Erythroblast (primary cell): ENCODE measurements at regions not wholly inside any gene's neighbourhood (a gene's known extent, or its start where the extent isn't known, plus 50 kb on each side); places are given as distances from the start of the nearest gene placed in this dataset.

Source experiments
- GATA1 ChIP-seq: IDR thresholded peaks from 2 replicates; pipeline ENCODE4 v1.6.1; 2011; ENCODE audit warnings: low read depth, mild to moderate bottlenecking, control low read depth, low read length, moderate library complexity
- POLR2A ChIP-seq: IDR thresholded peaks from 2 replicates; pipeline ENCODE4 v1.6.1; 2011; ENCODE audit warnings: mild to moderate bottlenecking, low read length

GRCh38 chr10:131683281-131683861 is 217.4 kb upstream of the PPP2R2D start:
- TF ChIP-seq POLR2A (no peak), GATA1 (no peak)
